Activated CD8-positive, alpha-beta memory T cell treated with anti-CD3 and anti-CD28 coated beads for 24 hours (primary cell): ENCODE measurements at regions not wholly inside any gene's neighbourhood (a gene's known extent, or its start where the extent isn't known, plus 50 kb on each side); places are given as distances from the start of the nearest gene placed in this dataset.

Experiments used
- DNase-seq: peaks from one replicate; pipeline ENCODE4 v3.0.0-alpha.2; 2020

GRCh38 chr17:59451706-59452105, 113.7 kb upstream of the DHX40 start:
- no peak for DNase-seq

DNA sequence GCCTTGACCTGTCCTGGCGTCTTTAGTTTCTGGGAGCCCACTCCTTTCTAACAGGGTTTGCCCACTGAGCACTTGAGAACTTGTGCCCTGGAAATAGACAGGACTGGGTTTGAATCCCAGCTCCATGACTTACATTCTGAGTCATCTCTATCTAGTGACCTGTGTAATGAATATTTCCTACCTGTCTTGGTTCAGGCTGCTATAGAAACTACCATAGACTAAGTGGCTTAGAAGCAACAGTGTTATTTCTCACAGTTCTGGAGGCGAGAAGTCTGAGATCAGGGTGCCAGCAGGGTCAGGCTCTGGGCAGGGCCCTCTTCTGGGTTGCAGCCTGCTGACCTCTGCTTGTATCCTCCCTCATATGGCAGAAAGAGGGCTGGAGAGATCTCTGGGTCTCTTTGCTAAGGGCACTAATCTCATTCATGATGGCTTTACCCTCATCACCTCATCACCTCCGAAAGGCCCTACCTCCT, 110.7 kb upstream of the DHX40 start:
- DNase-seq = no peak

GRCh38 chr17:59456428-59456827, 109.0 kb upstream of the DHX40 start:
- DNase-seq = no peak

GRCh38 chr17:59456923-59457615, 108.3 kb upstream of the DHX40 start:
- DNase-seq = no peak

DNA sequence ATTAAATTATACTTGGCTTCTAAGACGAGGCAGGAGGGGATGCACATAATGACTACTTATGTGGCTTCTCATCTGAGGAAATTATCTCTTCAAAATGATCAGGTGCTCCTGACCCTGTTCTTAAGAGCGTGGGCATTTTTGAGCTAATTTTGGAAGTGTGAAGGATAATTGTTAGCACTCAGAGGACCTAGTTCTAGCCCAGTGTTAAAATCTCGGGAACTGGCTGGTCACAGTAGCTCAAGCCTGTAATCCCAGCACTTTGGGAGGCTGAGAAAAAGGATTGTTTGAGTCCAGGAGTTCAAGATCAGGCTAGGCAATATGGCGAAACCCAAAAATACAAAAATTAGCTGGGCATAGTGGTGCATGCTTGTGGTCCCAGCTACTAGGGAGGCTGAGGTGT, 103.0 kb upstream of the DHX40 start:
- DNase-seq = no peak

GRCh38 chr17:59464246-59464645, 101.2 kb upstream of the DHX40 start:
- no peak for DNase-seq

DNA sequence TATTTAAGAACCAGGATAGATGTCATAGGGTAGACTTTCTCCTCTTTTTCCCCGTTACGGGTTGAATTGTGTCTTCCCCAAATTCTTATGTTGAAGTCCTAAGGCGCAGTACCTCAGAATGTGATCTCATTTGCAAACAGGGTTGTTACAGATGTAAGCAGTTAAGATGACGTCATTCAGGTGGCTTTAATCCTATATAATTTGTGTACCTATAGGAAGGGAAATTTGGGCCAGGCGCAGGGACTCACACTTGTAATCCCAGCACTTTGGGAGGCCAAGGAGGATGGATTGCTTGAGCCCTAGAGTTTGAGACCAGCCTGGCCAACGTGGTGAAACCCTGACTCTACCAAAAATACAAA, 99.5 kb upstream of the DHX40 start:
- DNase-seq = no peak

GRCh38 chr17:59466946-59467801, 98.2 kb upstream of the DHX40 start:
- DNase-seq = no peak

- DNase-seq = peak; percentile 19
These were observed 95.5 kb upstream of the DHX40 start for GRCh38 chr17:59469786-59470485.

GRCh38 chr17:59470624-59471297, 94.6 kb upstream of the DHX40 start:
- DNase-seq = no peak

- no peak for DNase-seq
These were observed 89.0 kb upstream of the DHX40 start for GRCh38 chr17:59476413-59476812.

DNA sequence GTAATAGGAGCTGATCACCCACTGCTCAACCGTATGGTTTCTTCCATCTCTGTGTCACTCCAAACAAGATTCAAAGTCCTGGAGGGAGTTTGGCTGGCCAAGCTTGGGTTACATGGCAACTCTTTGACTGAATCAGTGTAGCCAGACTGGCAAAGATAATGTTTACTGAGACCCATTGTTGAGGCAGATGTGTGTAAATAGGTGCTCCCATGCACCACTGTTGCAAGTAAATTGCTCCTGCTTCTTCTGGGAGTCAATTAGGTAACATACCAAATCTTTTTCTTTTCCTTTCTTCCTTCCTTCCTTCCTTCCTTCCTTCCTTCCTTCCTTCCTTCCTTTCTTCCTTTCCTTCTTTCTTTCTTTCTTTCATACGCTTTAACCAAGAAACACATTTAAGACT, 86.3 kb upstream of the DHX40 start:
- DNase-seq = peak; percentile 19

- no peak for DNase-seq
These were observed 81.5 kb upstream of the DHX40 start for GRCh38 chr17:59483860-59484259.

DNA sequence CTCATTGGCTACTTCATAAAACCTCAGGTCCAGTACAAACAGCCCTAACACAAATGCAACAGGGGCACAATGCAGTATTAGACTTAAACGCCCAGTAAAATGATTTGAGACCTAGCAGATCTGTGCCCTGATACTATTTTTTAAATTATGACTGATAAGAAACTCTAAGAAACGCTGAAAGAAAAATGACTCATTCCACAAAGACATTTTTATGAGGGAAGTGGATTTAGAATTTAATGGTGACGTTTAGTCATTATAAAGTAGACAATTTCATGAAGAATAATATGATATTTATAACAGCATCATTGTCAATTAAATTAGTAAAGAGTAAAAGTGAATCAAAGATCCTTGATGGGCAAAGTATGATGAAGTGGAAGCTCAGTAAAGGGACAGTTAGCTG, 80.4 kb upstream of the DHX40 start:
- DNase-seq = no peak

DNA sequence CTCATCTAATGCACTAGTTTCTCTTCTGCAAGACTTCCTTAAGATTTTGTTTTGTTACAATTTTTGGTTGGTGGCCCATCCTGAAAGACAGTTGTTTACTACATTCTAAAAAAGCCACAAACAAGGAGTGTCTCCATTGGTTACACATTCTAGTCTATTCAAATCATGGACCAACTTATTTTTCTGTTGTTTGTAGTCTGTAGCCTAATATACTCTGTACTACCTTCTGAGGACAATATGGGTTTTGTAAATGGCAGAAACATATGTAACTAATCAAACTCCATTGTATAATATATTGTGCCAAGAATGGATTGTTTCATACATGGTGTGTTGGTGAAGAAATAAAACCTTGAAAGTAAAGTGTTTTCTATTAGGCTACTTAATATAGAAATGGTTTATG, 79.5 kb upstream of the DHX40 start:
- no peak for DNase-seq

- no peak for DNase-seq
These were observed 78.1 kb upstream of the DHX40 start for GRCh38 chr17:59487161-59487873.

DNA sequence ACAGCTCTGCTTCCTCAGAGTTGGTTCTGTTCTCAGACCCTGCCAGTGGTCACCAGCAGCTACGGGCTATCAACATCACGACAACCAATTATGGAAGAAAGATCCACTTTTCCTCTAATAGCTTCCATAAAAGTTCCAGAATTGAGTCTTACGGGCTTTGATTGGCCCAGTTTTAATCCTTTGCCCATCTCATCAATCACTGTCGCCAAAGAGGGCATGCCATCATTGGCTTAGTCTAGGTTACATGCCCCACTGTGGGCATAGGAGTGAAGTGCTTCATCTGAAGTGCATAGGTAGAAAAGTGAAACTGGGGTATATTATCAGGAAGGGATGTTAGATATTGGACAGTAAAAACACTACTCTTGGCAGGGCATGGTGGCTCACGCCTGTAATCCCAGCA, 76.6 kb upstream of the DHX40 start:
- no peak for DNase-seq

DNA sequence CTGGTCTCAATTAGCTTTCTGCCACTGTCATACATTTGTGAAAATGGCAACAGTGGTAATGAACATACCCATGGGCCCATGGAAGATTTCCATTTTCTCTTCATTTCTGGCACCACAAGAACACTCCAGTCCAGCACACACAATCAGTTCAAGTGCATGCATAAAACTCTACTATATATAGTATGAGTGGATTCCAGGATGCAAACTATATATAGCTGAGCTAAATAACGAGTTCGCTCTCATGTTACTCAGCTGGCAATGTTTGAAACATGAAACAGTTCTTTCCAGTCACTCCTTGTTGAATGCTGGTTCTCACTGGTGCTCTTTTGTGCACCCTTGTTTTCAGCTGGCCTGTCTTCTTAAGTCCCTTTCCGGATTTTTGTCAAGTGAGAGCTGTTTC, 75.2 kb upstream of the DHX40 start:
- no peak for DNase-seq

- no peak for DNase-seq
These were observed 73.9 kb upstream of the DHX40 start for GRCh38 chr17:59491353-59492090.

- DNase-seq = no peak
These were observed 73.3 kb upstream of the DHX40 start for GRCh38 chr17:59492091-59492451.

- no peak for DNase-seq
These were observed 71.5 kb upstream of the DHX40 start for GRCh38 chr17:59493867-59494266.
